ENCODE measurements at regions not wholly inside any gene's neighbourhood (a gene's known extent, or its start where the extent isn't known, plus 50 kb on each side); places are given as distances from the start of the nearest gene placed in this dataset.

- TF ChIP-seq CTCF (optimal IDR thresholded peaks at IDR 0.05 in 1 of 3, IDR thresholded peaks at IDR 0.05 in 1 of 3, conservative IDR thresholded peaks at IDR 0.05 in 1 of 3; ENCODE audit: extremely low read depth in 1 of 3, insufficient read depth in 2 of 3, low read length in 3 of 3), result no peak
- no peak for TF ChIP-seq EZH2 (IDR thresholded peaks at IDR 0.05; ENCODE audit: low read length)
Measured at GRCh38 chr10:71138166-71138830, 74.1 kb upstream of the UNC5B start.

Data from keratinocyte (primary cell).